Brain microvascular endothelial cell (primary cell): ENCODE measurements at regions not wholly inside any gene's neighbourhood (a gene's known extent, or its start where the extent isn't known, plus 50 kb on each side); places are given as distances from the start of the nearest gene placed in this dataset.

Source experiments
- DNase-seq: peaks from one replicate; pipeline ENCODE4 v3.0.0-alpha.2; 2020
- H3K27ac ChIP-seq: fragments of 250-450 bp; sonication (Bioruptor Pico); 2 replicates; pipeline ENCODE4 v1.5.1; 2020; ENCODE audit warnings: mild to moderate bottlenecking, moderate library complexity
- H3K27me3 ChIP-seq: fragments of 250-450 bp; sonication (Bioruptor Pico); replicated peaks from 2 replicates; pipeline ENCODE4 v1.5.1; 2020; ENCODE audit warnings: mild to moderate bottlenecking
- H3K36me3 ChIP-seq: fragments of 250-450 bp; sonication (Bioruptor Pico); replicated peaks from 2 replicates; pipeline ENCODE4 v1.5.1; 2020; ENCODE audit warnings: mild to moderate bottlenecking
- H3K4me3 ChIP-seq: 2 replicates; pipeline ENCODE4 v1.5.1; 2011; ENCODE audit warnings: low read depth, mild to moderate bottlenecking, control low read depth, low read length, moderate library complexity
- CTCF ChIP-seq: IDR thresholded peaks from 2 replicates; pipeline ENCODE4 v1.5.1; 2011; ENCODE audit warnings: low read depth, mild to moderate bottlenecking, moderate library complexity, low read length, control low read depth, inconsistent platforms; ENCODE audit errors: missing control alignments
- in situ Hi-C: cut with HindIII; loops from 2 replicates; pipeline ENCODE4 v1.10.0; 2017; ENCODE audit warnings: low sequenced_read_pairs, low pct_ligation_motif_present

- no peak for TF ChIP-seq CTCF
- Histone ChIP-seq H3K27me3 (no peaks in the 10 kb centered on the region), H3K27ac (no peak overlapping the region), H3K4me3 (no peak overlapping the region), H3K36me3 (no peaks in the 10 kb centered on the region)
- DNase-seq = no peak
- in situ Hi-C loops = no loop called here
Measured at GRCh38 chr1:96660051-96660450, 61.5 kb upstream of the PTBP2 start.

GRCh38 chr1:96660503-96660902 lies 61.1 kb upstream of the PTBP2 start:
- no peak for TF ChIP-seq CTCF
- in situ Hi-C loops = no loop called here
- Histone ChIP-seq H3K4me3 (no peak overlapping the region), H3K36me3 (no peaks in the 10 kb centered on the region), H3K27ac (no peak overlapping the region), H3K27me3 (no peaks in the 10 kb centered on the region)
- peak; percentile 63 for DNase-seq
